Prostate gland (tissue), 2 donors: ENCODE measurements at regions not wholly inside any gene's neighbourhood (a gene's known extent, or its start where the extent isn't known, plus 50 kb on each side); places are given as distances from the start of the nearest gene placed in this dataset.

Experiments used
- POLR2A ChIP-seq: fragments of 450-650 bp; IDR thresholded peaks from one replicate; pipeline ENCODE4 v1.6.1; 2016; ENCODE audit warnings: antibody characterized with exemption, mild to moderate bottlenecking
- POLR2AphosphoS5 ChIP-seq: sonication (generic); formaldehyde crosslinking; IDR thresholded peaks from one replicate; pipeline ENCODE4 v1.6.1; 2017; ENCODE audit warnings: antibody characterized with exemption
- TF ChIP-seq, protein P1 (sequence below), 4 experiments: fragments of 200-600 bp in 2 of 4; fragments of 450-650 bp in 2 of 4; sonication (generic) in 2 of 4; IDR thresholded peaks; 1 replicate in 3 of 4; 2 replicates in 1 of 4; pipeline ENCODE4 v1.5.1; 2016 to 2019; ENCODE audit warnings: antibody characterized with exemption in 4 of 4, mild to moderate bottlenecking in 2 of 4, moderate library complexity in 2 of 4

DNA sequence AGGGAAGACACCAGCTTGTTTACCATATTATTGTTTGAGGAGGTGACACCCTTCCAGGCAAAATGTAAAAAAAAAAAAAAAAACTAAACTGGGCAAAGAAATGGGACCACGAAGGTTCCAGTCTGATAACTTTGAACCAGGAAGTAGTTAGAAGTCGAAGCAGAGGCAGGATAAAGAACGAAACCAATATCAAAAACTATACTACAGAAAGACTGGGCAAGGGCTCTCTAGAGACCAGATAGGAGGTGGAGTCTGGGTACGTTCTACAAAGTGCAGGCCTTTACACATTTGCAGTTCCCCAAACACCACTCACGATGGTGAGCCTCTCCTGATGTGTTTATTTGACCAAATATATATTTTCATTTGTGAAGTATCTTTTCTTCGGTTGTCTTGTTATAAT is 125.7 kb upstream of the CDK1 start:
- TF ChIP-seq, protein P1, sequence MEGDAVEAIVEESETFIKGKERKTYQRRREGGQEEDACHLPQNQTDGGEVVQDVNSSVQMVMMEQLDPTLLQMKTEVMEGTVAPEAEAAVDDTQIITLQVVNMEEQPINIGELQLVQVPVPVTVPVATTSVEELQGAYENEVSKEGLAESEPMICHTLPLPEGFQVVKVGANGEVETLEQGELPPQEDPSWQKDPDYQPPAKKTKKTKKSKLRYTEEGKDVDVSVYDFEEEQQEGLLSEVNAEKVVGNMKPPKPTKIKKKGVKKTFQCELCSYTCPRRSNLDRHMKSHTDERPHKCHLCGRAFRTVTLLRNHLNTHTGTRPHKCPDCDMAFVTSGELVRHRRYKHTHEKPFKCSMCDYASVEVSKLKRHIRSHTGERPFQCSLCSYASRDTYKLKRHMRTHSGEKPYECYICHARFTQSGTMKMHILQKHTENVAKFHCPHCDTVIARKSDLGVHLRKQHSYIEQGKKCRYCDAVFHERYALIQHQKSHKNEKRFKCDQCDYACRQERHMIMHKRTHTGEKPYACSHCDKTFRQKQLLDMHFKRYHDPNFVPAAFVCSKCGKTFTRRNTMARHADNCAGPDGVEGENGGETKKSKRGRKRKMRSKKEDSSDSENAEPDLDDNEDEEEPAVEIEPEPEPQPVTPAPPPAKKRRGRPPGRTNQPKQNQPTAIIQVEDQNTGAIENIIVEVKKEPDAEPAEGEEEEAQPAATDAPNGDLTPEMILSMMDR (IDR thresholded peaks at IDR 0.05), result no peak
- no peak for TF ChIP-seq POLR2AphosphoS5
- TF ChIP-seq POLR2A, result no peak
